ENCODE measurements at regions not wholly inside any gene's neighbourhood (a gene's known extent, or its start where the extent isn't known, plus 50 kb on each side); places are given as distances from the start of the nearest gene placed in this dataset.

GRCh38 chr4:63757929-63758328 lies 651.3 kb downstream of the TECRL start:
- no peaks in the 10 kb centered on the region for H3K27me3 ChIP-seq (ENCODE audit: insufficient read depth, low read length)
- H3K36me3 ChIP-seq (ENCODE audit: insufficient read depth, low read length), result no peaks in the 10 kb centered on the region
- TF ChIP-seq, protein P1, sequence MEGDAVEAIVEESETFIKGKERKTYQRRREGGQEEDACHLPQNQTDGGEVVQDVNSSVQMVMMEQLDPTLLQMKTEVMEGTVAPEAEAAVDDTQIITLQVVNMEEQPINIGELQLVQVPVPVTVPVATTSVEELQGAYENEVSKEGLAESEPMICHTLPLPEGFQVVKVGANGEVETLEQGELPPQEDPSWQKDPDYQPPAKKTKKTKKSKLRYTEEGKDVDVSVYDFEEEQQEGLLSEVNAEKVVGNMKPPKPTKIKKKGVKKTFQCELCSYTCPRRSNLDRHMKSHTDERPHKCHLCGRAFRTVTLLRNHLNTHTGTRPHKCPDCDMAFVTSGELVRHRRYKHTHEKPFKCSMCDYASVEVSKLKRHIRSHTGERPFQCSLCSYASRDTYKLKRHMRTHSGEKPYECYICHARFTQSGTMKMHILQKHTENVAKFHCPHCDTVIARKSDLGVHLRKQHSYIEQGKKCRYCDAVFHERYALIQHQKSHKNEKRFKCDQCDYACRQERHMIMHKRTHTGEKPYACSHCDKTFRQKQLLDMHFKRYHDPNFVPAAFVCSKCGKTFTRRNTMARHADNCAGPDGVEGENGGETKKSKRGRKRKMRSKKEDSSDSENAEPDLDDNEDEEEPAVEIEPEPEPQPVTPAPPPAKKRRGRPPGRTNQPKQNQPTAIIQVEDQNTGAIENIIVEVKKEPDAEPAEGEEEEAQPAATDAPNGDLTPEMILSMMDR (IDR thresholded peaks at IDR 0.05; ENCODE audit: extremely low read depth, low read depth, low read length), result no peak
- H4K20me1 ChIP-seq (ENCODE audit: insufficient read depth, low read length), result no peaks in the 10 kb centered on the region
- no peaks in the 10 kb centered on the region for H3K79me2 ChIP-seq (ENCODE audit: insufficient read depth, low read length)
- H3K9me3 ChIP-seq (ENCODE audit: low read depth, low read length), result no peaks in the 10 kb centered on the region
- DNase-seq (ENCODE audit: insufficient read length, low spot score, missing footprints), result no peak
- no peak overlapping the region for H3K4me2 ChIP-seq (ENCODE audit: insufficient read depth, low read length)
- no peak overlapping the region for H2AFZ ChIP-seq (ENCODE audit: low read length)
- no peaks in the 10 kb centered on the region for H3K4me1 ChIP-seq (ENCODE audit: insufficient read depth, low read length)
- H3K4me3 ChIP-seq (ENCODE audit: insufficient read depth, low read length), result no peak overlapping the region
- no peak overlapping the region for H3K27ac ChIP-seq (ENCODE audit: low read depth, low read length)

DNA sequence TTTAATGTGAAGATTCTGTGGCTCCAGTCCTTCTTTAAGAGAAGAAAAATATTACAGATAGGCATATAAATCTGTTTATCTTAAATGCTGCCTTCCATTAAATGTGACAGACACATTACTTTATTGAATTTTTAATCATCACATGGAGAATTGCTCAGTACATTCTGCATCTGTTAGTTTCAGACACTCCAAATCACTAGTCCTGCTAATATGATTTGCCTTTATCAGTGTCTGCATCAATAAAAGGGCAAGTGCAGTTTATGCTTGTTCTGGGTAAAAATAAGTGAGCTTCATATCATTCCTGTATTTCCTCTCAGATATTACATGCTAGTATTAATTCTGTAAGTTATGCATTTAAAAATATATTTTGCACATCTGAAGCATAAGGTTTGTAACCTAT lies 666.4 kb downstream of the TECRL start:
- TF ChIP-seq, protein P1 (IDR thresholded peaks at IDR 0.05; ENCODE audit: extremely low read depth, low read depth, low read length), result no peak
- Histone ChIP-seq H3K4me2 (ENCODE audit: insufficient read depth, low read length) (no peak overlapping the region), H3K79me2 (ENCODE audit: insufficient read depth, low read length) (no peaks in the 10 kb centered on the region), H3K27me3 (ENCODE audit: insufficient read depth, low read length) (no peaks in the 10 kb centered on the region), H3K9me3 (ENCODE audit: low read depth, low read length) (no peaks in the 10 kb centered on the region), H3K27ac (ENCODE audit: low read depth, low read length) (no peak overlapping the region), H4K20me1 (ENCODE audit: insufficient read depth, low read length) (no peaks in the 10 kb centered on the region), H3K4me1 (ENCODE audit: insufficient read depth, low read length) (no peaks in the 10 kb centered on the region), H3K36me3 (ENCODE audit: insufficient read depth, low read length) (no peaks in the 10 kb centered on the region), H3K4me3 (ENCODE audit: insufficient read depth, low read length) (no peak overlapping the region), H2AFZ (ENCODE audit: low read length) (no peak overlapping the region)
- DNase-seq (ENCODE audit: insufficient read length, low spot score, missing footprints), result no peak

DNA sequence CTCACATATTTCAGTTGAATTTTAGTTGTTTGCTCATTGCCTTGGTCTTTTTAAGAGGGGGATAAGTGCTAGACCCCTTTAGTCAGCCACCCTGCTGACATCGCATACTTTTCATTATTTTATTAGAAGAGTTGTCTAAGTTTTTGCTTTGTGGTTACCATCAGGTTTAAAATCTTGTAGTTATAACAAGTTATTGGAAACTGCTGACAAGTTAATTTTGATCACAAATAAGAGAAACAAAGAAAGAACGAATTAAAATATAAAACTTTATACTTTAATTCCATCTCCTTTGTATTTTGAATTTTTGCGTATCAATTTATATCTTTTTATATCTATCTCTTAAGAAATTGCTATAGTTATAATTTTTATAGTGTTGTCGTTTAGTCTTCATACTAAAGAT lies 679.7 kb downstream of the TECRL start:
- no peak for DNase-seq (ENCODE audit: insufficient read length, low spot score, missing footprints)
- TF ChIP-seq, protein P1 (IDR thresholded peaks at IDR 0.05; ENCODE audit: extremely low read depth, low read depth, low read length), result no peak
- no peak overlapping the region for H3K4me3 ChIP-seq (ENCODE audit: insufficient read depth, low read length)
- H3K27me3 ChIP-seq (ENCODE audit: insufficient read depth, low read length), result no peaks in the 10 kb centered on the region
- H3K4me2 ChIP-seq (ENCODE audit: insufficient read depth, low read length), result no peak overlapping the region
- no peaks in the 10 kb centered on the region for H3K4me1 ChIP-seq (ENCODE audit: insufficient read depth, low read length)
- H3K79me2 ChIP-seq (ENCODE audit: insufficient read depth, low read length), result no peaks in the 10 kb centered on the region
- H3K27ac ChIP-seq (ENCODE audit: low read depth, low read length), result no peak overlapping the region
- no peaks in the 10 kb centered on the region for H4K20me1 ChIP-seq (ENCODE audit: insufficient read depth, low read length)
- H3K9me3 ChIP-seq (ENCODE audit: low read depth, low read length), result no peaks in the 10 kb centered on the region
- H3K36me3 ChIP-seq (ENCODE audit: insufficient read depth, low read length), result no peaks in the 10 kb centered on the region
- H2AFZ ChIP-seq (ENCODE audit: low read length), result no peak overlapping the region

GRCh38 chr4:63728480-63729177 lies 680.6 kb downstream of the TECRL start:
- no peak overlapping the region for H3K27ac ChIP-seq (ENCODE audit: low read depth, low read length)
- H3K4me1 ChIP-seq (ENCODE audit: insufficient read depth, low read length), result no peaks in the 10 kb centered on the region
- H3K27me3 ChIP-seq (ENCODE audit: insufficient read depth, low read length), result no peaks in the 10 kb centered on the region
- no peaks in the 10 kb centered on the region for H3K9me3 ChIP-seq (ENCODE audit: low read depth, low read length)
- H3K4me2 ChIP-seq (ENCODE audit: insufficient read depth, low read length), result no peak overlapping the region
- no peaks in the 10 kb centered on the region for H3K79me2 ChIP-seq (ENCODE audit: insufficient read depth, low read length)
- no peak for DNase-seq (ENCODE audit: insufficient read length, low spot score, missing footprints)
- TF ChIP-seq, protein P1 (IDR thresholded peaks at IDR 0.05; ENCODE audit: extremely low read depth, low read depth, low read length), result no peak
- no peaks in the 10 kb centered on the region for H3K36me3 ChIP-seq (ENCODE audit: insufficient read depth, low read length)
- H3K4me3 ChIP-seq (ENCODE audit: insufficient read depth, low read length), result no peak overlapping the region
- H2AFZ ChIP-seq (ENCODE audit: low read length), result no peak overlapping the region
- no peaks in the 10 kb centered on the region for H4K20me1 ChIP-seq (ENCODE audit: insufficient read depth, low read length)

All from osteoblast (primary cell).